VCaP (cell line): ENCODE measurements at regions not wholly inside any gene's neighbourhood (a gene's known extent, or its start where the extent isn't known, plus 50 kb on each side); places are given as distances from the start of the nearest gene placed in this dataset.
"Not testable (repeated sequence)": the region's sequence is repeated elsewhere in the genome, so short reads cannot be mapped to it uniquely, and the experiment has no call there.

Experiments
- H3K27ac ChIP-seq: fragments of 450-650 bp; 2 replicates; pipeline ENCODE4 v1.5.1; 2017
- TF ChIP-seq, protein P1 (sequence below): fragments of 450-650 bp; conservative IDR thresholded peaks from 2 replicates; pipeline ENCODE4 v1.5.1; 2017; ENCODE audit warnings: mild to moderate bottlenecking, moderate library complexity

DNA sequence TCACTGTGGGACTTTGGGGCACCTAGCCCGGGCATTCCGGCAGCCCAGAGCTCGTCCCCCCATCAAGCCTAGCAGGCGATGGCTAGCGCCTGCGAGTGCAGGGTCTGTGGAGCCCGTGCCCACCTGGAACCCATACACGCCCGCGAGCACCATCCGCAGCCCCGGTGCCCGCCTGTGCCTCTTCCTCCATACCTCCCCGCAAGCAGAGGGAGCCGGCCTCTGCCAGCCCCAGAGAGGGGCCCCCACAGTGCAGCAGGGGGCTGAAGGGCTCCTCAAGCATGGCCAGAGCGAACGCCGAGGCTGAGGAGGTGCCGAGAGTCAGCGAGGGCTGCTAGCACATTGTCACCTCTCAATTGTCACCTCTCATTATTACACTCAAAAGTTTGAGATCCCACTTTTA lies 167.8 kb upstream of the EPHA6 start:
- no peak overlapping the region for H3K27ac ChIP-seq
- TF ChIP-seq, protein P1, sequence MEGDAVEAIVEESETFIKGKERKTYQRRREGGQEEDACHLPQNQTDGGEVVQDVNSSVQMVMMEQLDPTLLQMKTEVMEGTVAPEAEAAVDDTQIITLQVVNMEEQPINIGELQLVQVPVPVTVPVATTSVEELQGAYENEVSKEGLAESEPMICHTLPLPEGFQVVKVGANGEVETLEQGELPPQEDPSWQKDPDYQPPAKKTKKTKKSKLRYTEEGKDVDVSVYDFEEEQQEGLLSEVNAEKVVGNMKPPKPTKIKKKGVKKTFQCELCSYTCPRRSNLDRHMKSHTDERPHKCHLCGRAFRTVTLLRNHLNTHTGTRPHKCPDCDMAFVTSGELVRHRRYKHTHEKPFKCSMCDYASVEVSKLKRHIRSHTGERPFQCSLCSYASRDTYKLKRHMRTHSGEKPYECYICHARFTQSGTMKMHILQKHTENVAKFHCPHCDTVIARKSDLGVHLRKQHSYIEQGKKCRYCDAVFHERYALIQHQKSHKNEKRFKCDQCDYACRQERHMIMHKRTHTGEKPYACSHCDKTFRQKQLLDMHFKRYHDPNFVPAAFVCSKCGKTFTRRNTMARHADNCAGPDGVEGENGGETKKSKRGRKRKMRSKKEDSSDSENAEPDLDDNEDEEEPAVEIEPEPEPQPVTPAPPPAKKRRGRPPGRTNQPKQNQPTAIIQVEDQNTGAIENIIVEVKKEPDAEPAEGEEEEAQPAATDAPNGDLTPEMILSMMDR = no peak

DNA sequence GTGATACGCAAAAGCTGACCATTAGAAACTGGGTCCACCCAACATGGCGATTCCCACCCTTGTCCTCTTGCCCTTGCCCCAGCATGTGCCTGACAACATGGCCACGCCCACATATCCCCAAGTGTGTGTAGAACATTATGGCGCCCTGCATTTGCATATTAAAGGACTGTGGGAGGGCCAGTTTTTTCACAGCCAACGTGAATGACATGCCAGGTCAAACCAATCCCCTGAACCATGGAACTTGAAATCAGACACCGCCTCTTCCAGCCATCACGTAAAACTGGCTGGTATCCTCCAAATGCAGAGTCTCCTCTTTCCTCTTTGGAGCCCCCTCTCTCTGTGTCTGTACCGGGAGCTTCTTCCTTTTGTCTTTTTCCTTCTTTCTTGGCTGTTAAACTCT lies 156.7 kb upstream of the EPHA6 start:
- no peak overlapping the region for H3K27ac ChIP-seq
- TF ChIP-seq, protein P1 = no peak

DNA sequence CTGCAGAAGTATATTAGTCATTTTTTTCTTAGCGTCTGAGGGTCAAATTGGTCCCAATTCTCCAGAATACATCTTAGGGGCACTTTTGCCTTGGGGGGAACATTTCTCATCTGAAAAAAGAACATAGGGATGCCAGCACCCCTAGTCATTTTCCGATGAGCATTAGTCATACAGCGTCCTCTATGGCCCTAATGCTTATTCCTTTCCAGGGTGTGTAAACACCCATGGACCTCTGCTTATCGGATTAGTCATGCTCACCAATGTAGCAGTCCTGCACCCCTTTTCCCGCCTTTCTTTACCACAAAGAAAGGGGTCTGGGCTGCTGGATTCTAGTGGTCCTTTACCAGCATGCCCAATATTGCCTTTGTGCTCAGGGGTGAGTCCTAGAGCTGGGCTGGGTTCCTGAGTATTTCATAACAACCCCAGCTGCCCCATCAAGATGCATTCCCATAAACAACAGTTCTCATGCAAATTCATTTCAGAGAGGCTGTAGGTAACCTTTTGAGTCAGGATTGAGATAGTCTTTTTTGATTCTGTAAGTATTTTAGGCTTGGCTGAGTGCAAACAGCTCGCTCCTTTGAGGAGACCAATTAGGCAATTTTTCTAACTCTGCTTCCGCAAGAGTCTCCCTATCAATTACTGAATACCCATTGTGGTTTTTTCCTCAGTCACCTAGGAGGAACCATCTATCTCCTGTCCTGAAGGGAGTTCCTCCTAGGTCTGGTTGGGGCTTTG lies 142.4 kb upstream of the EPHA6 start:
- not testable (repeated sequence) for H3K27ac ChIP-seq

DNA sequence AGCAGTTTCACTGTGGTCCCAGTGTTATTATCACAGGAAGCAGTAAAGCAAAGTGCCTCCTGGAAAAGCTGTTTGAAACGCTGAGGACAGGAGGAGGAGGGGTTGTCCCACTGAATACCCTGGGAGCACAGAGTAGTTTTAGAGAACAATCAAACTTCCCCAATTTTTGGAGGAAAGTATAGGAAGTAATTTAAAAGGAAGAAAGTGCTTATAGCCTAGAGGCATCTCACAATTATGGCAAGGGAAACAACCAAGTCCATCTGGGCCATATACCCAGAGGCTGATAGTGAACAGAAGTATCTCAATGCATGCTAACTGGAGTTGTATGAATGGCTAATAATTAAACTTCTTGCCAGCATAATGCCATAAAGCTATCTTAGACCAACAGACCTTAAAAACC lies 137.2 kb upstream of the EPHA6 start:
- H3K27ac ChIP-seq = no peak overlapping the region; the same call in 1 of the 2 replicates
- TF ChIP-seq, protein P1 = no peak

DNA sequence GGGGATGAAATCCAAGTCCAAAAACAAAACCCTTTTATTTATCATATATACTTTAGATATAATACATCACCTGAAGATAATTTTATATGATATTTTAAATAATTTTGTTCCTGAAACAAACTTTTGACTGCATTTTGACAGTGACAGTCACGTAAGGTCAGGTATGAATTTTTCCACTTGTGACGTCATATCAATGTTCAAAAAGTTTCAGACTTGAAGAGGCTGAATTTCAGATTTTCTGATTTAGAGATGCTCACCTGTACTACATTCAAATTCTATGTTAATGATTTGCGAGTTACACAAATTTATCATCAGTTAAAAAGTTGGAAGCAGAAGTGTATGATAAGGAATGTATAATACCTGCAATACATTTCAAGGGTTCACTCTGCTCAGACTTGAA lies 136.1 kb upstream of the EPHA6 start:
- H3K27ac ChIP-seq = no peak overlapping the region
- TF ChIP-seq, protein P1 = no peak

DNA sequence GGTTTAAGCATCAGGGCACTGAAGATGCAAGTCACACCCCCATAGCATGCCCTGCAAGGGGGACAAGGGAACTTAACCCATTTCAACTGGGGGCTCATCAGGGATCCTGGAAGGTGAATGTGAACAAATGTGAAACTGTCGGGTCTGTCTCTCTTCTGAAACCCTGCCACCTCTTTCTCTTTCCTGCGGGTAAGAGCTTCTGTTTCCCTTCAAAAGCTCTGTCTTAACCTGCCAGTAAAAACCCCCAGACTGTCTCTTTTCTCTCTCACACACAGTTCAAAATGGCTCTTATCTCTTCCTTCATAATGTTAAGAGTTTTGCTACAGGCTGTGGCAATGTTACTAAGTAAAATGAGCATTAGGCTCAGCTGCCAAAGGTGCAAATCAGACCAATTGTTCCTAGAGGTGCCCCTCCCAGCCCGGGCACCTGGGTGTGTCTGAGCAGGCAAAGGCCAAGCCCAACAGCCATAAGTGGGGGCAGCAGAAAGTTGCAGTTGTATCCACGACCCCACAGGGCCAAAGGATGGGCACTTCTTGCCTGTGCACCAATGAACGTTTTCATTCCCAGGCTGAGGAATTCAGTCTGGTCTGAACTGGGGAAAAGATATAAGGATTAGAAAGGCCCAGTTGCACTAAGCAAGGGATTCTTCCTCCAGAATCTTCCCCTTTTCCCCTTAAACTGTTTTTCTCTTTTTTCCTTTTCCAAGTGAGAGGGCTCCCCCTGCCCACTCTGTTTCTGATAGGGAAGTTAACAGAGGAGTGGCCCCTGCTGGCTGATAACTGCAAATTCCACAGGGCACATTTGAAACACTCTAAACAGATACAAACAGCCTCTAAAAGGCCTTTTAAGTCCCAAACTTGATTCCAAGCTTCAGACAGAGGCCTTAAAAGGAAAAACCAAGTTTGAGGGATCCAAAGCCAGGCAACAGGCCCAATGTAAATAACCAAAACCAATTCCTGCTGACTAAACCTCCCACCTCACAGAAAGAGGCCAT lies 113.8 kb upstream of the EPHA6 start:
- TF ChIP-seq, protein P1 = no peak; the same call in 1 of the 2 replicates
- H3K27ac ChIP-seq = no peak overlapping the region

DNA sequence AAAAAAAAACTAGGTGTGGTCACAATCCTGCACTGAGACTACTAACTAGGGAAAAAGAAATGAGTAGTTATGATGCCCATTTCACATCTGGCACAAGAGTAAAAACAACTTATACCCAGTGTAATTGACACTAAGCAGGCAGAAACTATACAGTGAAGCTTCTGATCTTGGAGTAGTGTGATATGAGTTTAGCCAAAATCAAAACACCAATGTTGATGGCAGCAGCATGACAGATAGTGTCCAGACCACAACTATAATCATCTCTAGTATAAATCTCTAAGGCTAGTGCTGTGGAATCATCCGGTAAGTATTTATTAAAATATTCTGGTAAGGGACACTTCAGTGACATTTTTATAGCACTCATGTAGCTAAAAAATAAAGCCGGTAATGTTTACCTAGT lies 108.5 kb upstream of the EPHA6 start:
- TF ChIP-seq, protein P1 = no peak
- no peak overlapping the region for H3K27ac ChIP-seq
